SK-N-SH (cell line): ENCODE measurements at regions not wholly inside any gene's neighbourhood (a gene's known extent, or its start where the extent isn't known, plus 50 kb on each side); places are given as distances from the start of the nearest gene placed in this dataset.

ENCODE experiments used
- RAD21 ChIP-seq: IDR thresholded peaks from 2 replicates; pipeline ENCODE4 v1.6.1; 2012; ENCODE audit warnings: mild to moderate bottlenecking, low read length
- SMC3 ChIP-seq: IDR thresholded peaks from 2 replicates; pipeline ENCODE4 v1.6.1; 2012; ENCODE audit warnings: low read depth, low read length, improper control_type of control experiment
- TF ChIP-seq, protein P1 (sequence below): fragments of 200-600 bp; sonication (generic); IDR thresholded peaks from 2 replicates; pipeline ENCODE4 v1.6.1; 2017; ENCODE audit warnings: antibody characterized with exemption, mild to moderate bottlenecking, moderate library complexity

GRCh38 chr2:8567469-8568260 lies 114.2 kb upstream of the ID2 start:
- TF ChIP-seq RAD21 (no peak), SMC3 (no peak)
- TF ChIP-seq, protein P1, sequence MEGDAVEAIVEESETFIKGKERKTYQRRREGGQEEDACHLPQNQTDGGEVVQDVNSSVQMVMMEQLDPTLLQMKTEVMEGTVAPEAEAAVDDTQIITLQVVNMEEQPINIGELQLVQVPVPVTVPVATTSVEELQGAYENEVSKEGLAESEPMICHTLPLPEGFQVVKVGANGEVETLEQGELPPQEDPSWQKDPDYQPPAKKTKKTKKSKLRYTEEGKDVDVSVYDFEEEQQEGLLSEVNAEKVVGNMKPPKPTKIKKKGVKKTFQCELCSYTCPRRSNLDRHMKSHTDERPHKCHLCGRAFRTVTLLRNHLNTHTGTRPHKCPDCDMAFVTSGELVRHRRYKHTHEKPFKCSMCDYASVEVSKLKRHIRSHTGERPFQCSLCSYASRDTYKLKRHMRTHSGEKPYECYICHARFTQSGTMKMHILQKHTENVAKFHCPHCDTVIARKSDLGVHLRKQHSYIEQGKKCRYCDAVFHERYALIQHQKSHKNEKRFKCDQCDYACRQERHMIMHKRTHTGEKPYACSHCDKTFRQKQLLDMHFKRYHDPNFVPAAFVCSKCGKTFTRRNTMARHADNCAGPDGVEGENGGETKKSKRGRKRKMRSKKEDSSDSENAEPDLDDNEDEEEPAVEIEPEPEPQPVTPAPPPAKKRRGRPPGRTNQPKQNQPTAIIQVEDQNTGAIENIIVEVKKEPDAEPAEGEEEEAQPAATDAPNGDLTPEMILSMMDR = no peak
